GM21381 (cell line): ENCODE measurements at regions not wholly inside any gene's neighbourhood (a gene's known extent, or its start where the extent isn't known, plus 50 kb on each side); places are given as distances from the start of the nearest gene placed in this dataset.

Experiments
- ATAC-seq: cut with Tn5 transposase; IDR thresholded peaks from one replicate; pipeline ENCODE4 v1.9.1; 2021; ENCODE audit warnings: mild to moderate bottlenecking, moderate library complexity; ENCODE audit not compliant: unreplicated experiment

DNA sequence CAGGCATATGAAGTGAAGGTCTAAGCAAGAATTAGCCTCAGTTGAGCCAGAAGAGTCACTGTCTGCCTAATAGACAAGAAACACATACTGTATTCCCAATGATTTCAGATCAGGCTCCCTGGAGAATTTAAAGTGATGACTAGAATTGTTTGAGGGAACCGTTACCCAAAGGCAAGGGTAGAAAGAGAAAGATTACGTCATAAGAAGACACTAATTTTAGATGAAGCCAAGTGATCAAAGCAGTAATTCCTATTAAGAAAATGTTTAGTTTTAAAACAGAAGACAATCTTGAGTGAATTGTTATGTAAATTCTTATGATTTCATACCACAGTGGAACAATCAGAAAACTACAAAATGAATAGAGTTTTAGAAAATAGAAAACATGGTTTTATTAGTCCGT, 194.5 kb upstream of the ARSJ start:
- ATAC-seq: no peak

DNA sequence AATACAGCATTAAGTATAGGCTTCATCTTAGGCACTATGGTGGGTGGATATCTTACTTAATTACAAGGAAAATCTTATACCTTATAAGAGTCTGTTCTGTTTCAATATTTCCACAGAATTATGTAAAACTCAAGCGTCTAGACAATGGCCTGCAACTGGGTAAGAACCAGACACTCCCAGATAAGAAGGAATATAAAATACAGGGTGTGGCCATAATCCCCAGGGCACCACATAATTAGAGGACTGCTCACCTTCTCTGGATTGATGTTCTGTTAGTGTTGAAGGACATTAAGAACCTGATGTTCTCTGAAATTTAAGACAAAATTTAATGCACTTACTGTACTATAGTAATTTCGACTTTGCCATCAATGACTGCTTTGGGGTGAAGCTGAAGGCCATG, 198.2 kb upstream of the ARSJ start:
- no peak for ATAC-seq

DNA sequence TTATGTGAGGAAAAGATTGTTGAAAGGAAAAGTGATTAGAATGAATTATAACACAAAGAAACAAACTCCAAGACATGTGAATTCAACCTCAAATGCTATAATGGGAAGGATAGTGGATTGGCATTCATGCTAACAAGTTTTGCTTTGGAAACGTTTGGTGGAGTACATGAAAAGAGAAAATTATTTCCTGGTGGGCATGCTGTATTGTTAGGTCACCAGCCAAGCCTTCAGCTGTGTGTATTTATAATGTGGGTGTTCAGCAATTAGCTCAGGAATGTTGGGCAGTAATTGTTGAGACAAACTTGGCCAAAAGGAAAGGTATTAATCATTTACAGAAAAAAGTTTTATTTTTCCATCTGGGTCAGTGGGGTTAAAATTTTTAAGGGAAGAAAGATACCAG, 198.9 kb upstream of the ARSJ start:
- no peak for ATAC-seq

DNA sequence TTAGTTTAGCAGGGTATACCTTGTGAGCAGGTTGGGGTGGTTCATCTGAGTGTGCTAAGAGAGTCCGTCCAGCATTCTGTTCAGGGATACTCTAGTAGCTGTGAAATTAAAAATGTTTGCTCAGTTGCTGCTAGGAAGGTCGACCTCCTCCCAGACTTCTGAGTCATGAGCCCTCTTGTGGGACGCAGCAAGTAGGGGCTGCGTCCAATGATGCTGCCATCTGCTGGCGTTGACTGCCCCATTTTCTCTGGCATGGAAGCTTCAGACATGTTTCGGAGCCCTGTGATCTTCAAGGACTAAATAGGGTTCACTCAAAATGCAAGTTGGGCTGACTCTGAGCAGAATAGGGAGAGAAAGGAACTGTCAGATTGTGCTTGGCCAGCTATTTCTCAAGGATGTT, 201.0 kb upstream of the ARSJ start:
- no peak for ATAC-seq

DNA sequence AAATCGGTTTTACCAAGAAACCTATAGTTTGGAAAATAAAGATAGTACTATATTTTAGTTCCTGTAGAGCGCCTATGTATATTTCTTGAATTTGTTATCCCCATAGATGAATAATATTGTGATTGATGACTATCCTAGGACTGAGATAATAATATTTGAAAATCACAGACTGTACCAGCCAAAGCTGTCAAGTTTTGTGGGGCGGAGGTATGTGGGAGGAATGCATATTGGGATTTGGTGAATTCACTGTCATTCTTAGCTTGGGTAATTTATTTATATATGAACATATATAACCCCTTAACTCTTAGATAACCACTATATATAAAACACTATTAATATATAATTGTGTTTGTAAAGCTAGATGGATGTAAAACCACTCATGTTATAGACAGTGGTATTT, 205.5 kb upstream of the ARSJ start:
- ATAC-seq: no peak

DNA sequence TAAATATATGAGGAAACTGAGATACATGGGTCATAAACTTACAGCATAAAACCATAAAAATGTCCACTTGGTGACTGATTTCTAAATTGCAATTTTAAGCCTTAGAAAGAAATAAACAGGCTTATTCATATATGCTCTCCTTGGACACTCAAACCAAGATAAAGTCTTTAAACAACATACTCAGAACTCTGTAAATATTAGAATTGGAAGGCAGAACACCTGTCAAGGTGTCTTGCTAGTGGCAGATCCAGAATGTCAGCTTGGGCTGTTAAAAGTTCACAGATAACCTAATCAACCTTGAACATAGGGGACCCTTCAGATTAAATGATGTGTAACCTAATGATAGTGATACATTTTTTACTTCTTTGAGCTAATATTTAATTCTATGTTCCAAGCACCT, 208.1 kb upstream of the ARSJ start:
- ATAC-seq: no peak

DNA sequence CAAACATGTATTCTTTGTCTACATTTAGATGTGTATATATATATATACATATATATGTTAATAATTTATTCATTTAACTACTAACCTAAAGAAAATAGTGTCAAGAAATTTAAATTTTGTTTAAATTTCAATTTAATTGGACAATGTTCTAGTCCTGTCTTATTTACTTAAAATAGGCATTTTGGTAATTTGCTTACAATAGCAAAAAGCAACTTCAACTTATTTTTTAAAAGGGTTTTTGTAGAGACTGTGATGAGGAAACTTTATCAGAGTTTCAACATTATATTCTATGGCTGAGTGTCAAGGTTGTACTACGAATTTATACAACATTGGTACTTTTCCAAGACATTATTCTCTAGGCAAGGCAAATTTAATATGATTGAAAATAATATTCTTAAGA, 212.0 kb upstream of the ARSJ start:
- no peak for ATAC-seq

DNA sequence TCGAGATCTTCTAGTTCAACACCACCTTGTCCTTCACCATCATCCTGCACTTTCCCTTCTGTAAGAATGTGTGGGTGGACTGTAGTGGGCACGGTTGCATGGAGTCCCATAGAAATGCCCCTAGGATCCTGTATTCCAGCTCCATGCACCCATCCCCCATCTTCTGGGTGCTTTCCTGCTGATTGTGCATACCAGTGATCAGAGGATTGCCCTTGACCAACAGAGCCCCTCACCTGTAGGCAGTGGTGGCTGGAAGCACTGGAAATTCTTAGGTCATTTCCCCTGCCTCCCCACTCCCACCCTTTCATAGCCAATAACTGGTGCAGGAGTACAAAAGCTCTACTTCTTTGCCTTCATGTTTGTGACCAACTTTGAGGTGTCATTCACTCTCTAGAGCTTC, 213.4 kb upstream of the ARSJ start:
- no peak for ATAC-seq

DNA sequence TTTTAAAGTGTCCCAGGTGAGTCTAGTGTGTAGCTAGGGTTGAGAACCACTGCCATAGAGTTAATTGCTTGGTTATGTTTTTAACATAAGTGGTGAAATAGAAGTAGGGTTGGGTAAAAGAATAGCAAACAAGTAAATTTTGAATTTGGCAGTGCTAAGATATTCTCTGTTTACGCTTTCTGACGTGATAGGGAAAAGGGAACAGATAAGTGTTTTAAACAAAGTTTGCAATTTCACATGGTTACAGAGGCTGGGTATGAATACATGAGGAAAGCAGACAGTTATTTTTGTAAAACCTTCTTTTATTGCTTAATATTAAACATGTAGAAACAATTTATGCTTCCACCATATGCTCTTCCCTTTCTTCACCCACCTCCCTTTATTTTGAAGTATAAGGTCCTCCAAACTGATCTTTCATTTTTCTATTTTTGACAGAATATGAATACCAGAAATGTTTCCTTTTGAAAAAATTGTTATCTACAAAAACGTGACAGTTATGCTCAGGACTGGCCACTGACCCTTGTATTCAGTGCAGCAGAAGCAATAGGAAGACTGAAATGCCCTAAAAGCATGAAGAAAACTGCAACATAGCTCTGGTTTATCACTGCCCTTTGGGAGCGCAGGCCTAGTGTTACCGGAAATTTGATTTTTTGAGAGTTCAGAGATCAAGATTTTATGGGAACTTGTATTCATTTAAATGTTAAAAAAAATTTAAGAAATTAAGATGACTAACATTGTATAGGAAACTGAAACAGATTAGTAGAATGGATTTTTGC, 214.4 kb upstream of the ARSJ start:
- ATAC-seq: no peak

DNA sequence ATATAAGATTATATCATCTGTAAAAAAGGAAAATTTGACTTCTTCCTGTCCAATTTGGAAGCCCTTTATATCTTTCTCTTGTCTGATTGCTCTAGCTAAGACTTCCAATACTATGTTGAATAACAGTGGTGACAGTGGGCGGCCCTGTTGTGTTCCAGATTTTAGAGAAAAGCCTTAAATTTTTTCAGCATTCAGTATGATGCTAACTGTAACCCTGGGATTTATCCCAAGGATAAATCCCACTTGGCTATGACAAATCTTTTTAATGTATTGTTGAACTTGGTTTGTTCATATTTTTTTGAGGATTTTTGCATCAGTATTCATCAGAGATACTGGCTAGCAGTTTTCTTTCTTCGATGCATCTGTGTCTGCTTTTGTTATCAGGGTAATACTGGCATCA, 217.2 kb upstream of the ARSJ start:
- no peak for ATAC-seq

DNA sequence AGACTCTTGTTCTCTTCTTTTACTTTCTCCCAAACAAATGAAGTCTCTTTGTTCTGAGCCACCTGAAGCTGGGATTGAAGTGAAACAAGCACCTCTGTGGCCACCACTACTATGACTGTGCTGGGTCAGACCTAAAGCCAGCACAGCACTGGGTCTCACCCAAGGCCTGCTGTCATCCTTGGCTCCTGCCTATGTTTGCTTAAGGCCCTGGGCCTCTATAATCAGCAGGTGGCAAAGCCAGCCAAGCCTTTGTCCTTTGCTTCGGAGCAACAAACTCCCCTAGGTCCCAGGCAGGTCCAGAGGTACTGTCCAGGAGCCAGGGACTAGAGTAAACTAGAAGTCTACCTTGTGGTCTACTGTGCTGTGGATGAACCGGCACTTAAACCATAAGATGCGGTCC, 220.6 kb upstream of the ARSJ start:
- ATAC-seq: no peak

DNA sequence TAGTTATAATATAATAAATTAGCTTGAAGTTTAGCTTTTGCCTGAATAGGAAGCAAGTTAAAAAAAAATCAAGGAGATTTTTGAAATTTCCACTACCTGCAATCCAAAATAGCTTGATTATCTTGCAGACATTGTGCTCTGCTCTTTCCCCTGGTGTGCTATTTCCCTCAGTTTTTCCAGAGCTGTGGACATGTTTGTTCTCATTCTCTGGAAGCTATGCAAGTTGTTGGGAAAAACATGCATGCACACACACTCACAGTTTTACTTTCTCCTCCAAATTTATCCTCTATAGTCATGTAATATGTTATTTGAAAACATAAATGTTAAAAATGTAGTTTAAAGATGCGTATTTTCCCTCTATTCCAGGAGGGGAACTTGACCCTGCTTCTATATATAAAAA, 225.8 kb upstream of the ARSJ start:
- no peak for ATAC-seq

DNA sequence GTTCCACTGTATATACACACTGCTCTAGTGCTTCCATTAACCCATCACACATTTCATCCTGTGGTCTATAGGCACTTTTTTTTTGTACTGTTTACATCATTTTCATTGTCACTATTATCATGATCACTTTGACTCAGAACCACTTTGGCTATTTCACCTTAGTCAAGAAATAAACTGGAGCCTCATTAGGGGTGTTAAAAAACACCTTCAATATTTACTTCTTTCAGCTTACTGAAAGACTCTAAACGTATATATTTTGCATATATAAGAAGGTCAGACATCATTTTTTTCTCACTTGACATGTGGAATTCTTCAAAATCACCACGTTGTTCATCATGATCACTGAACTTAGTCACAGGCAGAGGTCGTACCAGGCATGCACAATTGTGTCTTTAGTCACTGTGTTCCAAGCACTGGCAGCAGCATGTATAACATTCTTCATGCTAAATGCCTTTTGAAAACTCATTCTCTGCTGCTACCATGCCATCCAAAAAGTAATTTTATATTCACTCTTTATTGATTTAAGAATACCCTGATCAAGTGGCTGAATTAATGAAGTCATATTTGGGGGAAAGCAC, 229.2 kb upstream of the ARSJ start:
- ATAC-seq: no peak

DNA sequence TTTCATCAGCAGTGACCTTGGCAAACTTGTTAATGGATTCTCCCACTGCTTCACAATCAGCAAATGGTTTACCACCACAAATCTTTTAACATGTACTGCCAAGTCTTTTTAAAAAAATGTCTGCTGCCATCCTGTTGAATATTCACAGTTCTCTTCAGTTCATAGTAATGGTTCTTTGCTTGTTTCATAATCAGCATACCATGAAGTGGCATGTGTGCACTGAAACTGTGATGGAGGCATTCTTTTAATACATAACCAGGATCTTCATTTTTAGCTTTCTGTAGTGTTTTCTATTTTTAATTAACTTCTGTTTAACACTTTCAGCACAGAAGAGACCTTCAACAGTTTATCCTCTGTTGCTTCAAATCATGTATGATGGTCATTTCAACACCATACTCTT, 230.1 kb upstream of the ARSJ start:
- peak; percentile 77 for ATAC-seq

DNA sequence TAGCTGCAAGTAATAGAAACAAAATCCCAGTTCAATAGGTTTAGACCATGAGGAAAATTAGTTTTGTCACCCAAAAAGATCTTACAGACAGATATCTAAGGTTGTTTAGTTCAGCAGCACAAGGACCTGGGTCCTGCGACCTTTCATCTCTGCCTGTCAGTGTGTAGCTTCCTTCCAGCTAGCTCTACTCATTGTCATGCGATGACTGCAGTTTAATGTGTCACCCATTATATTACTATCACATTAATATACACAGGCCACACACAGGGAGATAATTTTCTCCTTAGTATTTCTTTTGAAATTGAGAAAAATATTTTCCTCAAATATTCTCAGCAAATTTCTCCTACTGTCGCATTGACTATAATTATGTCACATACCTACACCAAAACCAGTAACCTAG, 232.1 kb upstream of the ARSJ start:
- no peak for ATAC-seq

DNA sequence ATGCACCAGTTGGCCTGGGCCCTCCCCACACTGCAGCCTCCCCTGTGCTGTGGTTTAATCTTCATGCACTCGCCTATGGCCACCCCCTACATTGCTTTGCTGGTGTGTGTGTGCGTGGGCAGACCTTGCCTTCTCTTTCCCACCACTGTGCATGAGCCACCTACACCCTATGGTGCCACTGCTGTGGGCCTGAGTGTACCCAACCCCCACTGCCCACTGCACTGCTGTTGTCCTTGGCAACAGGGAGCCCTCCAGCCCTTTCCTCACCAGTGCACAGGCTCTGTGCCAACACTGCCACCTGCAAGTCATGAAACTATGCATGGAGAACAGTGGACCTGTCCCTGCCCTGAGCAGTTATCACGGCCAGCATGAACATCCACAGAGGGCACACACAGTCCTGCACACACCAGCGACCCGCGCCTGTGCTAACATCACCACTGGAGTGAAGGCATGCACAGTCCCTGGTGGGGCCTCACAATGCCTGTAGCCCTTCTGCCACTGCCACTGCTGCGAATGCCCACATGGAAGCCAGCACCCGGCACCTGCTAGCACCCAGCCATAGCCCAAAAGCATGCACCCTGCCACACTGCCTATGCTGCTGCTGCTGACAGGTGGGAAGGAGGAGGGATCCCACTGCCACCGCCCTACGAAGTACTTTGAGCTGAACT, 237.8 kb upstream of the ARSJ start:
- ATAC-seq: no peak

DNA sequence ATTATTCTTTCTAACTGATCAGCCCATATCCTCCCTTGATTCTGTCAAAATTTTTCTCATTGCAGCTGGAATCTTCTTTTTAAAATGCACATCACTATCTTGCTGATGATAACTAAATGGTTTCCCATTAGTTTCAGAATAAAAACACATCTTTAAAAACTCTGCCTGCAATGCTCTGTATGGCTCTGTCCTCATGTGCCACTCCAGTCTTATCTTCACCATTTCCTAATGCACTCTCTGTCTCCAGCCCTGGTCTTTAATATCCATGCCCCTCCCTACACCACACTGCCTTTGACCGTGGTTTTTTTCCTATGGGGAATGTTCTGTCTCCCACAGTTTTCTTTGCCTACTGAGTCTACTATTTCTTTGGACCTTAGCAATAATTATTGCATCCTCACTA, 244.1 kb upstream of the ARSJ start:
- ATAC-seq: no peak

DNA sequence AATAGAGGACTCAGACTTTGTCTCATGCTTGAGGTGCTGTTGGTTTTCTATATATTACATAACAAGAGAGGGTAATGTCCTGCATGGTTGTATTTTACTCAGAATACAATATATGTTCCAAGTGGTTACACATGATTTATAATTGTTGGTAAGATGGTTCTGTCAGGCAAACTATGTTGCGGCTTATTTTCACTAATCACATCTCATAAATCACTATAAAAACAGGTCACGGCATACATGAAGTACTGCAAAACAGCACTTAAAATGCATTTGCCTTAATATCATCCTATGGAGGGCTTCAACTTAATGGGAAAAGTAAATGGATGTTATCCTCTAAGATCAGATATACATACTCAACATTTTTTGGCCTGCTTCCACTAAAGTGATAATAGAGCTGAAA, 246.0 kb upstream of the ARSJ start:
- ATAC-seq: no peak

DNA sequence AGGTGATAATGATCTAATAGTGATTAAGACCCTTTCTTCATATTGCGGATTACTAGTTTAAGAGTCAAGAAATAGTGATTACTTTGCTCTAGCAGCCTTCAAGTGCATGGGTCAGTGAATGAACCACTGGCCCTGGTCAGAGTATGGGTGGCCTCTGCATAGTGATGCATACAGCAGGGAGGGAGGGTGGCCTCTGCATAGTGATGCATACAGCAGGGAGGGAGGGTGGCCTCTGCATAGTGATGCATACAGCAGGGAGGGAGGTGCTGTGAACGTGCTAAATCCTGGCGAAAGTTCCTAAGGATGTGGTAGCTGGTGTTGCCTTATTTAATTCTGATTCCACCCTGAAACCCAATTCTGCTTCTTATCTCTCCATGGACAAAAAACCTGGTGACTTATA, 246.7 kb upstream of the ARSJ start:
- no peak for ATAC-seq

DNA sequence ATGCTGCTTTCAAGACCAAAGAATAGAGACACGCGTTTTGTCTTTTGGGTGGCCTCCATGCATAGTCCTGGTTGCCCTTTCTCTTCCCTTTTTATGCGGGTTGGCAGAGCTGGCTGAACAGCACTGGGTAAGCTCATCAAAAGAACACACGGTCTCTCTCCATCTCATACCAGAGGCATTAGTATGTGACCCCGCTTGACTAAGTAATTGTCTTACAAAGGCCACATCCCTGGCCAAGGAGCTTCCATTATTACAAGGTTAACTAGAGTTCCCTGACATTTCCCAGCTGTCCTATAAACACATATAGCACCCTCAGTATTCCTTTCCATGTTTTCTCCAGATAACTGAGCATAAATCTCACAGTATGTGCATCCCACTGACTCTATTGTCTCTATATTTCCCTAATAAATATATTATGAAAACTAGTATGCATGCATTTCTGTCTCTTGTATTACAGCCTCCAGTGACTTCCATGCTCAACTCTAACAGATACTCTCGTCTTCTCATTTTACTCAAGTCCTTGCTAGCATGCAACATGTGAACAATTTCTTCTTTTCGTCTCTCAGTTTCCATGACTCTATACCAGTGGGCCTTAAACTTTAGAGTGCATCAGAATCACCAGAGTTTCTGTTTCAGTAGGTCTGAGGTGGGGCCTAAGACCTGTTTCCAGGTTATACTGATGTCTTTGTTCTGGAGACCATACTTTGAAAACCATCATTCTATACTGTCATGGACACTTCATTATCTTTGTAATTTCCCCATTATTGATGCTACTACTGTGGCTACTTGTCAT, 247.7 kb upstream of the ARSJ start:
- peak; percentile 98 for ATAC-seq

DNA sequence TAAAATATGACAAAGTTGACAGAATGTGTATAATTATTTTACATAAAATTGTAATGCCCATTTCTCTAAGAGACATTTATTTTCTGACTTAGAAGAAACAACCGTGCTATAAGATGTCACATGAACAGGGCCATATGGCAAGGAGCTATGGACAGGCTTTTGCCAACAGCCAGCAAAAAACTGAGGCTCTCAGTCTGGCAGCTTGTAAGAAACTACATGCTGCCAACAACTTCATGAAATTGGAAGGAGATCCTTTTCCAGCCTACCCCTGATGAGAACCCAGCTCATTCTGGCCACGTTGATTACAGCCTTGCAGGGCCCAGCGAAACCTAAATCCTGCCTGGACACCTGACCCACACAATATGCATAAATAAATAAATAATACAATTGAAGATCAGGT, 250.3 kb upstream of the ARSJ start:
- no peak for ATAC-seq
